H9 (cell line): ENCODE measurements at regions not wholly inside any gene's neighbourhood (a gene's known extent, or its start where the extent isn't known, plus 50 kb on each side); places are given as distances from the start of the nearest gene placed in this dataset.

Source experiments
- DNase-seq: peaks from one replicate; pipeline ENCODE4 v3.0.0-alpha.2; 2017
- H2AFZ ChIP-seq: one replicate; pipeline ENCODE4 v1.6.1; 2013; ENCODE audit warnings: mild to moderate bottlenecking, low read length, control low read depth, moderate library complexity
- H2AK5ac ChIP-seq: 2 replicates; pipeline ENCODE4 v1.6.1; 2013; ENCODE audit warnings: low read length, control low read depth, mixed read lengths; ENCODE audit not compliant: insufficient read length
- H2BK120ac ChIP-seq: one replicate; pipeline ENCODE4 v1.6.1; 2013; ENCODE audit warnings: low read depth, mild to moderate bottlenecking, low read length, control low read depth, inconsistent platforms; ENCODE audit not compliant: poor library complexity, severe bottlenecking
- H2BK12ac ChIP-seq: 2 replicates; pipeline ENCODE4 v1.6.1; 2013; ENCODE audit warnings: low read length, control low read depth, mixed read lengths, low read depth; ENCODE audit not compliant: insufficient read length
- H2BK15ac ChIP-seq: 2 replicates; pipeline ENCODE4 v1.6.1; 2013; ENCODE audit warnings: low read depth, low read length, control low read depth
- H2BK20ac ChIP-seq: one replicate; pipeline ENCODE4 v1.6.1; 2013; ENCODE audit warnings: low read depth, mild to moderate bottlenecking, low read length, control low read depth, inconsistent platforms; ENCODE audit not compliant: poor library complexity, severe bottlenecking
- H2BK5ac ChIP-seq: 2 replicates; pipeline ENCODE4 v1.6.1; 2013; ENCODE audit warnings: low read length, control low read depth, mixed read lengths; ENCODE audit not compliant: insufficient read length
- H3K14ac ChIP-seq: 2 replicates; pipeline ENCODE4 v1.6.1; 2013; ENCODE audit warnings: low read length, control low read depth; ENCODE audit not compliant: insufficient read depth
- H3K18ac ChIP-seq: 2 replicates; pipeline ENCODE4 v1.6.1; 2013; ENCODE audit warnings: low read depth, mild to moderate bottlenecking, mixed read lengths, low read length, control low read depth; ENCODE audit not compliant: insufficient read length
- H3K23ac ChIP-seq: 2 replicates; pipeline ENCODE4 v1.6.1; 2013; ENCODE audit warnings: low read length, control low read depth, mixed read lengths, low read depth; ENCODE audit not compliant: insufficient read length
- H3K23me2 ChIP-seq: 2 replicates; pipeline ENCODE4 v1.6.1; 2013; ENCODE audit warnings: low read depth, mild to moderate bottlenecking, mixed read lengths, low read length, control low read depth; ENCODE audit not compliant: insufficient read length, poor library complexity, severe bottlenecking
- H3K27ac ChIP-seq: 2 replicates; pipeline ENCODE4 v1.5.1; 2013; ENCODE audit warnings: low read length, control low read depth, mixed read lengths, low read depth; ENCODE audit not compliant: insufficient read length
- H3K27me3 ChIP-seq: 2 replicates; pipeline ENCODE4 v1.6.1; 2013; ENCODE audit warnings: low read length, control low read depth, inconsistent platforms; ENCODE audit not compliant: insufficient read depth
- H3K4ac ChIP-seq: 2 replicates; pipeline ENCODE4 v1.6.1; 2013; ENCODE audit warnings: low read depth, mild to moderate bottlenecking, control low read depth, inconsistent platforms, low read length, moderate library complexity
- H3K4me1 ChIP-seq: 2 replicates; pipeline ENCODE4 v1.6.1; 2013; ENCODE audit warnings: low read length, control low read depth, inconsistent platforms; ENCODE audit not compliant: insufficient read depth
- H3K4me2 ChIP-seq: 2 replicates; pipeline ENCODE4 v1.6.1; 2013; ENCODE audit warnings: low read length, control low read depth, mixed read lengths; ENCODE audit not compliant: insufficient read length, insufficient read depth
- H3K56ac ChIP-seq: 2 replicates; pipeline ENCODE4 v1.6.1; 2013; ENCODE audit warnings: low read depth, mild to moderate bottlenecking, mixed read lengths, low read length, control low read depth; ENCODE audit not compliant: insufficient read length
- H3K79me1 ChIP-seq: 2 replicates; pipeline ENCODE4 v1.6.1; 2013; ENCODE audit warnings: low read depth, mild to moderate bottlenecking, moderate library complexity, low read length, control low read depth, inconsistent platforms; ENCODE audit not compliant: insufficient read depth, poor library complexity, severe bottlenecking
- H3K79me2 ChIP-seq: 2 replicates; pipeline ENCODE4 v1.6.1; 2013; ENCODE audit warnings: low read length, control low read depth, inconsistent platforms; ENCODE audit not compliant: insufficient read depth
- H3K9ac ChIP-seq: 2 replicates; pipeline ENCODE4 v1.6.1; 2013; ENCODE audit warnings: low read length, control low read depth, mixed read lengths; ENCODE audit not compliant: insufficient read length; ENCODE audit errors: extremely low read depth
- H3K9me3 ChIP-seq: one replicate; pipeline ENCODE4 v1.6.1; 2013; ENCODE audit warnings: low read depth, low read length, inconsistent platforms; ENCODE audit not compliant: control insufficient read depth
- H3T11ph ChIP-seq: one replicate; pipeline ENCODE4 v1.6.1; 2013; ENCODE audit warnings: mild to moderate bottlenecking, low read length, control low read depth, inconsistent platforms
- H4K20me1 ChIP-seq: one replicate; pipeline ENCODE4 v1.6.1; 2013; ENCODE audit not compliant: control insufficient read depth, insufficient read length, insufficient read depth
- H4K5ac ChIP-seq: 2 replicates; pipeline ENCODE4 v1.6.1; 2013; ENCODE audit warnings: low read depth, mild to moderate bottlenecking, mixed read lengths, low read length, control low read depth; ENCODE audit not compliant: insufficient read length
- H4K8ac ChIP-seq: replicated peaks from 2 replicates; pipeline ENCODE4 v1.6.1; 2013; ENCODE audit warnings: low read length, control low read depth, mixed read lengths, low read depth; ENCODE audit not compliant: insufficient read length
- H4K91ac ChIP-seq: 2 replicates; pipeline ENCODE4 v1.6.1; 2013; ENCODE audit warnings: low read depth, mild to moderate bottlenecking, moderate library complexity, mixed read lengths, low read length, control low read depth; ENCODE audit not compliant: insufficient read length
- H3K27ac Mint-ChIP-seq, 3 experiments: 2 replicates in 2 of 3; 3 replicates in 1 of 3; pipeline ENCODE4 v1.8.0; 2020 to 2021; ENCODE audit warnings: mixed read lengths in 3 of 3, mild to moderate bottlenecking in 1 of 3, moderate library complexity in 1 of 3
- H3K27me3 Mint-ChIP-seq: 2 replicates; pipeline ENCODE4 v1.8.0; 2021; ENCODE audit warnings: low read depth, mild to moderate bottlenecking, moderate library complexity, mixed read lengths
- H3K36me3 Mint-ChIP-seq, 3 experiments: 2 replicates in 2 of 3; 3 replicates in 1 of 3; pipeline ENCODE4 v1.8.0; 2020 to 2021; ENCODE audit warnings: low read depth in 3 of 3, mixed read lengths in 3 of 3; ENCODE audit not compliant: insufficient read depth in 1 of 3
- H3K4me1 Mint-ChIP-seq, 2 experiments: 2 replicates each; pipeline ENCODE4 v1.8.0; 2020; ENCODE audit warnings: mixed read lengths in 2 of 2
- H3K4me3 Mint-ChIP-seq, 2 experiments: 2 replicates in 1 of 2; 3 replicates in 1 of 2; pipeline ENCODE4 v1.8.0; 2020 to 2021; ENCODE audit warnings: mild to moderate bottlenecking in 2 of 2, mixed read lengths in 2 of 2, moderate library complexity in 1 of 2
- H3K9me3 Mint-ChIP-seq, 2 experiments: 2 replicates in 1 of 2; 3 replicates in 1 of 2; pipeline ENCODE4 v1.8.0; 2020; ENCODE audit warnings: mild to moderate bottlenecking in 2 of 2, mixed read lengths in 2 of 2, moderate library complexity in 1 of 2
- CTCF ChIP-seq: fragments of 200-600 bp; sonication (generic); conservative IDR thresholded peaks from 3 replicates; pipeline ENCODE4 v1.8.0; 2021; ENCODE audit warnings: antibody characterized with exemption, mild to moderate bottlenecking
- WGBS: extraction: QIAGEN DNeasy Blood & Tissue Kit; methylation state at CpG from one replicate; pipeline ENCODE4 v1.1.7; 2013; ENCODE audit warnings: missing lambda C conversion rate, low lambda C conversion rate, mixed read lengths; ENCODE audit not compliant: insufficient read length; ENCODE audit errors: extremely low coverage; 5-methylcytosine and 5-hydroxymethylcytosine counted together

- no peaks in the 10 kb centered on the region for H3K4me1 ChIP-seq
Observed at GRCh38 chr14:97077253-97077653, 280.1 kb downstream of the VRK1 start.

More at GRCh38 chr14:97077253-97077653, 280.1 kb downstream of the VRK1 start:
- no peak overlapping the region for H2AK5ac ChIP-seq
- no peaks in the 10 kb centered on the region for H3K79me2 ChIP-seq
- peaks cover 2% of the 10 kb centered on the region; the same call in 1 of the 2 replicates for H3K27me3 ChIP-seq
- H3K27ac Mint-ChIP-seq, result peak overlapping the region in 1 of 3 experiments; percentile 45; a peak in 3 of 7 replicates
- no peak overlapping the region for H3K4me2 ChIP-seq
- H3K18ac ChIP-seq, result no peak overlapping the region
- no peak overlapping the region for H4K5ac ChIP-seq
- no peaks in the 10 kb centered on the region; the same call in 1 of the 2 replicates for H3K27me3 Mint-ChIP-seq
- H3K23ac ChIP-seq, result no peak overlapping the region
- H3K9me3 ChIP-seq, result no peaks in the 10 kb centered on the region
- peaks cover 0 to 8% (median 0%) of the 10 kb centered on the region in 3 experiments; a peak in 2 of 7 replicates for H3K36me3 Mint-ChIP-seq
- no peaks in the 10 kb centered on the region for H4K20me1 ChIP-seq
- no peak overlapping the region for H3K14ac ChIP-seq
- no peak overlapping the region for H3K9ac ChIP-seq
- H2BK12ac ChIP-seq, result no peak overlapping the region
- no CpG with 5 or more reads among the region's 8 CpGs for WGBS
- H2BK20ac ChIP-seq, result no peak overlapping the region
- H2BK120ac ChIP-seq, result no peak overlapping the region
- H4K8ac ChIP-seq, result no peak overlapping the region
- H3K23me2 ChIP-seq, result no peaks in the 10 kb centered on the region
- H3K79me1 ChIP-seq, result no peaks in the 10 kb centered on the region
- H3K4ac ChIP-seq, result no peak overlapping the region
- no peak overlapping the region for H3T11ph ChIP-seq
- H4K91ac ChIP-seq, result no peak overlapping the region
- H3K9me3 Mint-ChIP-seq, result peaks cover 0 to 2% of the 10 kb centered on the region in 2 experiments; a peak in 2 of 5 replicates
- H3K56ac ChIP-seq, result no peak overlapping the region
- H2BK15ac ChIP-seq, result no peak overlapping the region
- no peak overlapping the region for H3K4me3 Mint-ChIP-seq
- H3K27ac ChIP-seq, result no peak overlapping the region
- H2BK5ac ChIP-seq, result no peak overlapping the region
- H3K4me1 Mint-ChIP-seq, result peaks cover under 1 to 10% of the 10 kb centered on the region in 2 experiments; a peak in 2 of 4 replicates
- DNase-seq, result no peak
- TF ChIP-seq CTCF, result no peak
- no peak overlapping the region for H2AFZ ChIP-seq
